ENCODE measurements at regions not wholly inside any gene's neighbourhood (a gene's known extent, or its start where the extent isn't known, plus 50 kb on each side); places are given as distances from the start of the nearest gene placed in this dataset.

DNA sequence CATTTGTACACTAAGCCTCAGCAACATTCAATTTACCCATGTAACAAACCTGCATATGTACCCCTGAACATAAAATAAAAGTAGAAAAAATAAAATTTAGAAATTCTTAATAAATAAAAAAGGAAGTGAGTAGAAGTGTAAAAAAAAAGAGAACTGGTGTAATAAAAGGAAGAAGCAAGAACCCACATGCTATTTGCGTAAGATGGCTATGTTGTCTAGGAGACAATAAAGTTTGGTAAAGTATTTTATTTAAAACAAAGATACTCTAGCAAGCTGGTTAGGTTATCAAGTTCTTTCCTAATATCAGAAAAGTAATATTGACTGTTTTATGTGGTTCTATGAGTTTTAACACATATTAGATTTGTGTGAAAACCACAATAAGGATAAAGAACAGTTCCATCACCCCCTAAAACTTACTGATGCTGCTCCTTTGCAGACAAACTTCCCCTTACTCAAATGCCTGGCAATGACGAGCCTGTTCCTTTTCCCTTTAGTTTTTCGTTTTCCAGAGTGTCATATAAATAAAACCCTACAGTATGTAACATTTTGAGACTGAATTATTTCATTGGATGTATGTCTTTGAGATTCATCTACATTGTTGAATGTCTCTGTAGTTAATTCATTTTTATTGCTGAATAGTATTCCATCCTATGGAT, 98.9 kb downstream of the TNFSF13B start (continued):
- TF ChIP-seq, protein P1, sequence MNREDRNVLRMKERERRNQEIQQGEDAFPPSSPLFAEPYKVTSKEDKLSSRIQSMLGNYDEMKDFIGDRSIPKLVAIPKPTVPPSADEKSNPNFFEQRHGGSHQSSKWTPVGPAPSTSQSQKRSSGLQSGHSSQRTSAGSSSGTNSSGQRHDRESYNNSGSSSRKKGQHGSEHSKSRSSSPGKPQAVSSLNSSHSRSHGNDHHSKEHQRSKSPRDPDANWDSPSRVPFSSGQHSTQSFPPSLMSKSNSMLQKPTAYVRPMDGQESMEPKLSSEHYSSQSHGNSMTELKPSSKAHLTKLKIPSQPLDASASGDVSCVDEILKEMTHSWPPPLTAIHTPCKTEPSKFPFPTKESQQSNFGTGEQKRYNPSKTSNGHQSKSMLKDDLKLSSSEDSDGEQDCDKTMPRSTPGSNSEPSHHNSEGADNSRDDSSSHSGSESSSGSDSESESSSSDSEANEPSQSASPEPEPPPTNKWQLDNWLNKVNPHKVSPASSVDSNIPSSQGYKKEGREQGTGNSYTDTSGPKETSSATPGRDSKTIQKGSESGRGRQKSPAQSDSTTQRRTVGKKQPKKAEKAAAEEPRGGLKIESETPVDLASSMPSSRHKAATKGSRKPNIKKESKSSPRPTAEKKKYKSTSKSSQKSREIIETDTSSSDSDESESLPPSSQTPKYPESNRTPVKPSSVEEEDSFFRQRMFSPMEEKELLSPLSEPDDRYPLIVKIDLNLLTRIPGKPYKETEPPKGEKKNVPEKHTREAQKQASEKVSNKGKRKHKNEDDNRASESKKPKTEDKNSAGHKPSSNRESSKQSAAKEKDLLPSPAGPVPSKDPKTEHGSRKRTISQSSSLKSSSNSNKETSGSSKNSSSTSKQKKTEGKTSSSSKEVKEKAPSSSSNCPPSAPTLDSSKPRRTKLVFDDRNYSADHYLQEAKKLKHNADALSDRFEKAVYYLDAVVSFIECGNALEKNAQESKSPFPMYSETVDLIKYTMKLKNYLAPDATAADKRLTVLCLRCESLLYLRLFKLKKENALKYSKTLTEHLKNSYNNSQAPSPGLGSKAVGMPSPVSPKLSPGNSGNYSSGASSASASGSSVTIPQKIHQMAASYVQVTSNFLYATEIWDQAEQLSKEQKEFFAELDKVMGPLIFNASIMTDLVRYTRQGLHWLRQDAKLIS (CRISPR knock-in tag; IDR thresholded peaks at IDR 0.05), result no peak
- TF ChIP-seq ZC3H8 (IDR thresholded peaks at IDR 0.05) (no peak), CBX8 (IDR thresholded peaks at IDR 0.05; ENCODE audit: borderline replicate concordance, extremely low read depth, low read depth, low read length, poor library complexity, severe bottlenecking) (no peak)

- no peak for FAIRE-seq
- CTCF ChIA-PET (ENCODE audit: low intra/inter-chr PET ratio), result no interaction called here
- intact Hi-C loops (cut with micrococcal nuclease), result no loop called here
- TF ChIP-seq NR4A1 (CRISPR knock-in tag; IDR thresholded peaks at IDR 0.05) (no peak), NR4A1 (tag; IDR thresholded peaks at IDR 0.05) (no peak), PTRF (tag; IDR thresholded peaks at IDR 0.05) (no peak), GATAD2A (IDR thresholded peaks at IDR 0.05) (no peak), MED1 (CRISPR knock-in tag; IDR thresholded peaks at IDR 0.05; ENCODE audit: borderline replicate concordance) (no peak), RBM25 (IDR thresholded peaks at IDR 0.05; ENCODE audit: low read depth, low read length, severe bottlenecking) (no peak), ZNF699 (CRISPR knock-in tag; IDR thresholded peaks at IDR 0.05; ENCODE audit: insufficient replicate concordance) (no peak)
- TF ChIP-seq, protein P2, sequence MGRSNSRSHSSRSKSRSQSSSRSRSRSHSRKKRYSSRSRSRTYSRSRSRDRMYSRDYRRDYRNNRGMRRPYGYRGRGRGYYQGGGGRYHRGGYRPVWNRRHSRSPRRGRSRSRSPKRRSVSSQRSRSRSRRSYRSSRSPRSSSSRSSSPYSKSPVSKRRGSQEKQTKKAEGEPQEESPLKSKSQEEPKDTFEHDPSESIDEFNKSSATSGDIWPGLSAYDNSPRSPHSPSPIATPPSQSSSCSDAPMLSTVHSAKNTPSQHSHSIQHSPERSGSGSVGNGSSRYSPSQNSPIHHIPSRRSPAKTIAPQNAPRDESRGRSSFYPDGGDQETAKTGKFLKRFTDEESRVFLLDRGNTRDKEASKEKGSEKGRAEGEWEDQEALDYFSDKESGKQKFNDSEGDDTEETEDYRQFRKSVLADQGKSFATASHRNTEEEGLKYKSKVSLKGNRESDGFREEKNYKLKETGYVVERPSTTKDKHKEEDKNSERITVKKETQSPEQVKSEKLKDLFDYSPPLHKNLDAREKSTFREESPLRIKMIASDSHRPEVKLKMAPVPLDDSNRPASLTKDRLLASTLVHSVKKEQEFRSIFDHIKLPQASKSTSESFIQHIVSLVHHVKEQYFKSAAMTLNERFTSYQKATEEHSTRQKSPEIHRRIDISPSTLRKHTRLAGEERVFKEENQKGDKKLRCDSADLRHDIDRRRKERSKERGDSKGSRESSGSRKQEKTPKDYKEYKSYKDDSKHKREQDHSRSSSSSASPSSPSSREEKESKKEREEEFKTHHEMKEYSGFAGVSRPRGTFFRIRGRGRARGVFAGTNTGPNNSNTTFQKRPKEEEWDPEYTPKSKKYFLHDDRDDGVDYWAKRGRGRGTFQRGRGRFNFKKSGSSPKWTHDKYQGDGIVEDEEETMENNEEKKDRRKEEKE (IDR thresholded peaks at IDR 0.05; ENCODE audit: borderline replicate concordance in 1 of 2, control insufficient read depth in 1 of 2, low read depth in 2 of 2, low read length in 1 of 2), result no peak
Observed at GRCh38 chr13:108369412-108369811, 99.9 kb downstream of the TNFSF13B start.

More at GRCh38 chr13:108369412-108369811, 99.9 kb downstream of the TNFSF13B start:
- Histone ChIP-seq H2AFZ (ENCODE audit: low read depth, low read length) (no peak overlapping the region), H3K79me2 (ENCODE audit: control insufficient read depth, insufficient read depth, low read length) (no peaks in the 10 kb centered on the region), H4K20me1 (replicated peaks; ENCODE audit: control insufficient read depth, insufficient read depth, low read length) (no peaks in the 10 kb centered on the region), H3K9me1 (ENCODE audit: control insufficient read depth, insufficient read depth, low read length) (no peaks in the 10 kb centered on the region), H3K27me3 (ENCODE audit: control insufficient read depth in 2 of 2, insufficient read depth in 2 of 2, low read length in 2 of 2) (no peaks in the 10 kb centered on the region), H3K4me1 (replicated peaks in 1 of 2; ENCODE audit: control insufficient read depth in 2 of 2, insufficient read depth in 2 of 2, low read length in 2 of 2) (no peaks in the 10 kb centered on the region), H3K9ac (ENCODE audit: insufficient read depth in 1 of 2, low read depth in 2 of 2, low read length in 2 of 2) (no peak overlapping the region), H3K9me3 (replicated peaks; ENCODE audit: control insufficient read depth, insufficient read depth, low read depth, low read length) (no peaks in the 10 kb centered on the region), H3K27ac (ENCODE audit: extremely low read depth, low read depth, low read length) (no peak overlapping the region), H3K36me3 (ENCODE audit: control insufficient read depth, insufficient read depth, low read length) (no peaks in the 10 kb centered on the region), H3K4me2 (ENCODE audit: insufficient read depth, low read length) (no peak overlapping the region), H3K4me3 (no peak overlapping the region)
- POLR2A ChIA-PET, result no interaction called here
- in situ Hi-C loops (cut with MboI), result no loop called here
- DNase-seq (ENCODE audit: extremely low read depth in 1 of 4, low spot score in 3 of 4) (no peak), ATAC-seq (no peak)
- no TSS peak for BruUV-seq (replicated peaks)

Data from K562 (cell line).